ENCODE measurements at regions not wholly inside any gene's neighbourhood (a gene's known extent, or its start where the extent isn't known, plus 50 kb on each side); places are given as distances from the start of the nearest gene placed in this dataset.

DNA sequence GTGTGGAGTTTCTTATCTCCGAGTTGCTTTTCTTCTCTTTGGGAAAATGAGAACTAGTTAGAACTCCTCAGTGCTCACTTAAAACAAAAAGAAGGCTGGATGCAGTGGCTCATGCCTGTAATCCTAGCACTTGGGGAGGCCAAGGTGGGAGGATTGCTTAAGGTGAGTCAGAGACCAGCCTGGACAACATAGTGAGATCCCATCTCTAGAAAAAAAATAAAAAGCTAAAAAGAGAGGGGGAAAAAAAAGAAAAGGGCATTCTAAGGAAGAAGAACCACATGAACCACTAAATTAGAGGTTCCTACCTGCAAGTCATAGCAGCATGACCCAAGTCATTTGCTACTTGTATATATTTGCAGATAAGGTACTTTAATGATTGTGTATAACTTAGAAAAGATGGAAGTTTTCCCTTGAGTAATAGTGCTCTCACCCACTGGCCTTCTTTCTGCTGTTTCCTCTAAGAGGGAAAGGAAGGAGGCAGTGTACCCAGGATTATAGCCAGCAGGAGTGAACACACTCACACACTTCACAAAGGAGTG is 87.8 kb downstream of the CCDC71L start:
- H3K4me1 ChIP-seq, result peaks cover 0 to 3% of the 10 kb centered on the region in 2 donors

DNA sequence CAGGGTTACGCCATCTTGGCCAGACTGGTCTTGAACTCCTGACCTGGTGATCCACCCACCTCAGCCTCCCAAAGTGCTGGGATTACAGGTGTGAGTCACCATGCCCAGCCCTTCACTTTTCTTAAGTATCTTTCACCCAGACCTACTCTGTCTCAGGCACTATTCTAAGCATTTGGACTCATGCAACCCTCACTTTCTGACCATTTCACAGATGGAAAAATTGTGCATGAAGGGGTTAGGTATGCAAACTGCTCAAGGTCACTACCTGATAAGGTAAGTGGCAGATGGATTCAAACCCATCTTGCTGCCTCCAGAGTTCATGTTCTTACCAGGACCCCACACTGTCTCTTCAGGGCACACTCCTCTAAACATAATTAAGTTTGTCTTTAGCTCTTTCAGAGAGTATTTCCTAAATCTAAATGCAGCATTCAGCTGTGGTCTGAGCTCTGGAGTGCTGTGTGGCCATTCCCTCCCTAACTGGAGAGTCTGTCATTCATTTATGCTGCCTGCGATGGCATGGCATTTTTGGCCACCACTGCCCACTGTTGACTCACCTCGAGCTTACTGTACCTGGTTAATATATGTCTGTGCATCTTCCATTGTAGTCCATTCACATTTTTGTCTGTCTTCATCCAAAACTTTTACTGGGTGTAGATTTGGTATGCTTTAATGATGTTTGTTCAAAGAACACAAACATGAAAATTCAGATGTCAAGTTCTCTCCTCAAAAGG is 88.4 kb downstream of the CCDC71L start:
- Histone ChIP-seq H3K9me3 (no peaks in the 10 kb centered on the region), H3K36me3 (no peaks in the 10 kb centered on the region), H3K27ac (no peak overlapping the region), H3K4me3 (no peak overlapping the region), H3K4me1 (peaks cover 0 to 6% of the 10 kb centered on the region in 2 donors), H3K27me3 (no peaks in the 10 kb centered on the region)
- intact Hi-C loops (cut with DNase I; ENCODE audit: low total_unique reads), result no loop called here
- no peak for DNase-seq (ENCODE audit: low spot score in 2 of 2)
- TF ChIP-seq, protein P1, sequence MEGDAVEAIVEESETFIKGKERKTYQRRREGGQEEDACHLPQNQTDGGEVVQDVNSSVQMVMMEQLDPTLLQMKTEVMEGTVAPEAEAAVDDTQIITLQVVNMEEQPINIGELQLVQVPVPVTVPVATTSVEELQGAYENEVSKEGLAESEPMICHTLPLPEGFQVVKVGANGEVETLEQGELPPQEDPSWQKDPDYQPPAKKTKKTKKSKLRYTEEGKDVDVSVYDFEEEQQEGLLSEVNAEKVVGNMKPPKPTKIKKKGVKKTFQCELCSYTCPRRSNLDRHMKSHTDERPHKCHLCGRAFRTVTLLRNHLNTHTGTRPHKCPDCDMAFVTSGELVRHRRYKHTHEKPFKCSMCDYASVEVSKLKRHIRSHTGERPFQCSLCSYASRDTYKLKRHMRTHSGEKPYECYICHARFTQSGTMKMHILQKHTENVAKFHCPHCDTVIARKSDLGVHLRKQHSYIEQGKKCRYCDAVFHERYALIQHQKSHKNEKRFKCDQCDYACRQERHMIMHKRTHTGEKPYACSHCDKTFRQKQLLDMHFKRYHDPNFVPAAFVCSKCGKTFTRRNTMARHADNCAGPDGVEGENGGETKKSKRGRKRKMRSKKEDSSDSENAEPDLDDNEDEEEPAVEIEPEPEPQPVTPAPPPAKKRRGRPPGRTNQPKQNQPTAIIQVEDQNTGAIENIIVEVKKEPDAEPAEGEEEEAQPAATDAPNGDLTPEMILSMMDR (IDR thresholded peaks at IDR 0.05), result no peak
- TF ChIP-seq POLR2A (IDR thresholded peaks at IDR 0.05), result no peak
- TF ChIP-seq POLR2AphosphoS5 (IDR thresholded peaks at IDR 0.05), result no peak

More for the DNA sequence above, 87.8 kb downstream of the CCDC71L start:
- no peak overlapping the region for H3K4me3 ChIP-seq
- TF ChIP-seq POLR2A (IDR thresholded peaks at IDR 0.05) (no peak), POLR2AphosphoS5 (IDR thresholded peaks at IDR 0.05) (no peak)
- TF ChIP-seq, protein P1 (IDR thresholded peaks at IDR 0.05), result no peak
- intact Hi-C loops (cut with DNase I; ENCODE audit: low total_unique reads), result no loop called here
- no peaks in the 10 kb centered on the region for H3K36me3 ChIP-seq
- H3K9me3 ChIP-seq, result no peaks in the 10 kb centered on the region
- DNase-seq (ENCODE audit: low spot score in 2 of 2), result no peak
- no peak overlapping the region for H3K27ac ChIP-seq
- H3K27me3 ChIP-seq, result no peaks in the 10 kb centered on the region

DNA sequence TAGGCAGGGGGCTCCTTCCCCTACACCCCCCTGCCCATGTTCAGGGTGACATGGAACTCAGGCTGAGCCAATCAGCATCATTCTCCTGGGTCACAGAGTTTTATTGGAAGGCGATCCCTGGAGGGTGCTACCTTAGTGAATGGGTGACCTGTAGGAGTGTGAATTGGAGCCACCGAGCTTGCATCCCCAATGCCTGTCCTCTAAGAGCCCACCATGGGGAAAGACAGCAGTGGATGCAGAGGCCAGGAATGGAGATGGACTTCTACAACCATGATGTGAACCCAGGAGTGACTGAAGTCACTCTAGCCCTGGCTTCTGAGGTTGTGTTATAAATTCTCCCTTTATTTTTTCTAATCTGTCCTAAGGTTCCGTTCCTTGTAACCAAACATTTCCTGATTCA is 89.4 kb downstream of the CCDC71L start:
- no peak for DNase-seq (ENCODE audit: low spot score in 2 of 2)
- no peaks in the 10 kb centered on the region for H3K9me3 ChIP-seq
- no peaks in the 10 kb centered on the region for H3K36me3 ChIP-seq
- intact Hi-C loops (cut with DNase I; ENCODE audit: low total_unique reads), result no loop called here
- TF ChIP-seq, protein P1 (IDR thresholded peaks at IDR 0.05), result no peak
- TF ChIP-seq POLR2A (IDR thresholded peaks at IDR 0.05) (no peak), POLR2AphosphoS5 (IDR thresholded peaks at IDR 0.05) (no peak)
- no peak overlapping the region for H3K27ac ChIP-seq
- H3K4me3 ChIP-seq, result no peak overlapping the region
- H3K4me1 ChIP-seq, result peaks cover 0 to 6% of the 10 kb centered on the region in 2 donors
- no peaks in the 10 kb centered on the region for H3K27me3 ChIP-seq

DNA sequence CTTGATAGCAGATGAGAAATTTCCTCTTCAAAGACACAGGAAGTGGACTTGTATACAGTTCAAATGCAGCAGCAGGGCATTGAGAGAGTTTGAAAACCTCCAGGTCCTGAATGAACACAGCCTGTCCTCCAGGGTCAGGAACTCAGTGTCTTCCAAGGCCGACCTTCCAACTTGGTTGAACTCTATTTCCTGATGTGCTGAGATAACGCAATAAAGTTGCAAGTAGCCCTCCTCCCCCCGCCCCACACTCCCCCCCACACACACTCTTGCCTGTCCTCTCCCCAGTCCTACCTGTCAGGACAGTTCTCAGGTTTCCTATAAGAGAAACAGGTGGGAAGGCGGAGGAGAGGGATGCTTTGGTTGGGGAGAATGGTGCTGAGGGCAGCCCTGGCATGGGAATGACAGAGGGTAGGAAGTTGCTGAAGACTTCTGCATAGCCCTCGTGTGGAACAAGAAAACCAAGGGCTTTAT is 90.0 kb downstream of the CCDC71L start:
- Histone ChIP-seq H3K4me1 (peaks cover 0 to 6% of the 10 kb centered on the region in 2 donors), H3K36me3 (no peaks in the 10 kb centered on the region), H3K27ac (no peak overlapping the region), H3K27me3 (no peaks in the 10 kb centered on the region), H3K9me3 (no peaks in the 10 kb centered on the region), H3K4me3 (no peak overlapping the region)
- TF ChIP-seq POLR2AphosphoS5 (IDR thresholded peaks at IDR 0.05), result no peak
- DNase-seq (ENCODE audit: low spot score in 2 of 2), result no peak
- intact Hi-C loops (cut with DNase I; ENCODE audit: low total_unique reads), result no loop called here

DNA sequence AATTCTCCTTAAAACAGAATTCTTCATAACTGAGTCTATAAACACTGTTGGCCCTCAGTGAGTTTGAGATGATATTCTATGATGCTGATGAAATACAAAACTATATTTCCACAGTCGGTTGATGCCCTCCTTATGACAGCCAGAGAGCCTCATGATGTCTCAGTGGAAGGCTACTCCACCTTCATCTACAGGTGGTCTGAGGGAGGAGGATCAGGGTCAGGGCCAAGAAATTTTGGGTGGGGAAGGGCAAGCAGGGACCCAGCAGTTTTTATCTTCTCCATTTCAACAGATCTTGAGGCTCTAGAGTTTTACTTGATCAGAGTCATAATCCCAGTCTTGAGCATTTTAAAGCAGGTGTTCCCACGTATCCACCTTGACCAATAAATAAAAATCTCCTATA is 90.8 kb downstream of the CCDC71L start:
- peaks cover 0 to 6% of the 10 kb centered on the region in 2 donors for H3K4me1 ChIP-seq
- intact Hi-C loops (cut with DNase I; ENCODE audit: low total_unique reads), result no loop called here
- TF ChIP-seq, protein P1 (IDR thresholded peaks at IDR 0.05), result no peak
- TF ChIP-seq POLR2AphosphoS5 (IDR thresholded peaks at IDR 0.05) (no peak), POLR2A (IDR thresholded peaks at IDR 0.05) (no peak)
- H3K36me3 ChIP-seq, result no peaks in the 10 kb centered on the region
- no peak overlapping the region for H3K27ac ChIP-seq
- H3K9me3 ChIP-seq, result no peaks in the 10 kb centered on the region
- no peaks in the 10 kb centered on the region for H3K27me3 ChIP-seq
- no peak for DNase-seq (ENCODE audit: low spot score in 2 of 2)
- H3K4me3 ChIP-seq, result no peak overlapping the region

Measured in breast epithelium (tissue), 4 donors.